ENCODE measurements at regions not wholly inside any gene's neighbourhood (a gene's known extent, or its start where the extent isn't known, plus 50 kb on each side); places are given as distances from the start of the nearest gene placed in this dataset.

- Histone ChIP-seq H3K27ac (no peak overlapping the region), H3K27me3 (ENCODE audit: insufficient read depth, low read depth, severe bottlenecking) (no peaks in the 10 kb centered on the region), H3K36me3 (no peaks in the 10 kb centered on the region), H3K4me3 (ENCODE audit: low read depth, low read length) (no peak overlapping the region), H3K9me3 (ENCODE audit: severe bottlenecking) (no peaks in the 10 kb centered on the region)
- DNase-seq = no peak
- TF ChIP-seq, protein P1, sequence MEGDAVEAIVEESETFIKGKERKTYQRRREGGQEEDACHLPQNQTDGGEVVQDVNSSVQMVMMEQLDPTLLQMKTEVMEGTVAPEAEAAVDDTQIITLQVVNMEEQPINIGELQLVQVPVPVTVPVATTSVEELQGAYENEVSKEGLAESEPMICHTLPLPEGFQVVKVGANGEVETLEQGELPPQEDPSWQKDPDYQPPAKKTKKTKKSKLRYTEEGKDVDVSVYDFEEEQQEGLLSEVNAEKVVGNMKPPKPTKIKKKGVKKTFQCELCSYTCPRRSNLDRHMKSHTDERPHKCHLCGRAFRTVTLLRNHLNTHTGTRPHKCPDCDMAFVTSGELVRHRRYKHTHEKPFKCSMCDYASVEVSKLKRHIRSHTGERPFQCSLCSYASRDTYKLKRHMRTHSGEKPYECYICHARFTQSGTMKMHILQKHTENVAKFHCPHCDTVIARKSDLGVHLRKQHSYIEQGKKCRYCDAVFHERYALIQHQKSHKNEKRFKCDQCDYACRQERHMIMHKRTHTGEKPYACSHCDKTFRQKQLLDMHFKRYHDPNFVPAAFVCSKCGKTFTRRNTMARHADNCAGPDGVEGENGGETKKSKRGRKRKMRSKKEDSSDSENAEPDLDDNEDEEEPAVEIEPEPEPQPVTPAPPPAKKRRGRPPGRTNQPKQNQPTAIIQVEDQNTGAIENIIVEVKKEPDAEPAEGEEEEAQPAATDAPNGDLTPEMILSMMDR (IDR thresholded peaks at IDR 0.05; ENCODE audit: low read depth, low read length) = no peak
Observed at GRCh38 chr5:82901281-82901888, 175.8 kb downstream of the TMEM167A start.

DNA sequence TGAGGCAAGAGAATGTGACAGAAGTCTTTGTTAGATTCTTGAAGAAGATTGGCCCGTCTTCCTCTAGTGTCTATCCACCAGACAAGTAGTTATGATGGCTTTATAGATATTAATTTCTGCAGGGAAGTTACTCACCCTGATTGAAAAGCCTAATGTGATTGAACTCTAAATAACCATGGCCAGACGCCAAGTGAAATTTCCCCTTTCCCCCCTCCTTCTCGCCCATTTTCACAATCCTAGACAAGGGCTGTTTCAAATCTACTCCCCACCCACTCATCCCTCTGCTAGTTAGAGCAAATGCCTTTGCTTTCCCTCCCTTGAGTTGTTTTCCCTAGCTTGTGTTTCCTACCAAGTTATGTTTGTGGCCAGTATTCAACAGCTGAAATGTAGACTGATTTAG is 182.5 kb downstream of the TMEM167A start:
- Histone ChIP-seq H3K27ac (no peak overlapping the region), H3K27me3 (ENCODE audit: insufficient read depth, low read depth, severe bottlenecking) (no peaks in the 10 kb centered on the region), H3K36me3 (no peaks in the 10 kb centered on the region), H3K9me3 (ENCODE audit: severe bottlenecking) (no peaks in the 10 kb centered on the region), H3K4me3 (ENCODE audit: low read depth, low read length) (no peak overlapping the region)
- no peak for DNase-seq
- TF ChIP-seq, protein P1 (IDR thresholded peaks at IDR 0.05; ENCODE audit: low read depth, low read length) = no peak

GRCh38 chr5:82889088-82889487 is 188.1 kb downstream of the TMEM167A start:
- H3K27me3 ChIP-seq (ENCODE audit: insufficient read depth, low read depth, severe bottlenecking) = no peaks in the 10 kb centered on the region
- H3K36me3 ChIP-seq = no peaks in the 10 kb centered on the region
- no peaks in the 10 kb centered on the region for H3K9me3 ChIP-seq (ENCODE audit: severe bottlenecking)
- H3K27ac ChIP-seq = no peak overlapping the region
- no peak for DNase-seq
- no peak overlapping the region for H3K4me3 ChIP-seq (ENCODE audit: low read depth, low read length)
- TF ChIP-seq, protein P1 (IDR thresholded peaks at IDR 0.05; ENCODE audit: low read depth, low read length) = no peak

- H3K27ac ChIP-seq = no peak overlapping the region
- no peak for DNase-seq
- TF ChIP-seq, protein P1 (IDR thresholded peaks at IDR 0.05; ENCODE audit: low read depth, low read length) = no peak
- H3K36me3 ChIP-seq = no peaks in the 10 kb centered on the region
- no peak overlapping the region for H3K4me3 ChIP-seq (ENCODE audit: low read depth, low read length)
- no peaks in the 10 kb centered on the region for H3K9me3 ChIP-seq (ENCODE audit: severe bottlenecking)
- H3K27me3 ChIP-seq (ENCODE audit: insufficient read depth, low read depth, severe bottlenecking) = no peaks in the 10 kb centered on the region
Observed at GRCh38 chr5:82886911-82887310, 190.3 kb downstream of the TMEM167A start.

DNA sequence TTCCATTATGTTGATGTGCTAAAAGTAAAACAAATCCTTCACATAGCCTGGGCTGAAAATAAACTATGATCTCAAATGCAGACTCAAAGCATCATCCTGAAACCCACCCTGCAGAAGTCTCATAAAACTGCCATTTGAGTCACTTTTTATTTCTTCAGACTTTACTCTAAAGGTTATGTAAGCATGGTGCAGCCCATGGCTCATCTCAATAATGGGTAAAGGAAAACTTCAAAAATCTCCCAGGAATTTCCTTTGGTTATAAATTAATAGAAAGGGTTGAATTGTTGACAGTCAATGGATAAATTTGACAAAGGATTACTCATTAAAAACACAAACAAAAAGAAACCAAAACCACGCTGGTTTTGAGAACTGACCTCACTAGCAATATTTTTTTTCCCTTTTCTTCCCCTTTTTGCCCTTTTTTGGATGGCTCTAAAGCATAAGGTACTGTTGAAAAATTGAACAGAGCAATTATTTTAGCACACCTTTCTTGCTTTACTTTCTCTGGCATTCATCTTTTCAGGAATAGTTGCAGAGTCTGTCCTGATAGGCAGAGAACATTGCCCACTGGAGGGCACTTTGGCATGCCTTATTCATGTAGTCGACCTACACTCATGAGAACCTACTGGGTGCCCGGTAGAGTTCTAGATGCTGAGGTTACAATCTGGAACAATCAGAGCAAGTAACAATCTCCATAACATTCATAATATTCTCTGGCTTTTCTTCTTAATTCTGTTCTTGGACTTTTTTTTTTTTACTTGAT is 191.4 kb downstream of the TMEM167A start:
- Histone ChIP-seq H3K9me3 (ENCODE audit: severe bottlenecking) (no peaks in the 10 kb centered on the region), H3K27ac (no peak overlapping the region), H3K4me3 (ENCODE audit: low read depth, low read length) (no peak overlapping the region), H3K36me3 (no peaks in the 10 kb centered on the region), H3K27me3 (ENCODE audit: insufficient read depth, low read depth, severe bottlenecking) (no peaks in the 10 kb centered on the region)
- peak; percentile 11 for DNase-seq
- TF ChIP-seq, protein P1 (IDR thresholded peaks at IDR 0.05; ENCODE audit: low read depth, low read length) = peak; percentile 35; the same call in 1 of the 2 replicates

Measured in WERI-Rb-1 (cell line).